ENCODE measurements at regions not wholly inside any gene's neighbourhood (a gene's known extent, or its start where the extent isn't known, plus 50 kb on each side); places are given as distances from the start of the nearest gene placed in this dataset.

DNA sequence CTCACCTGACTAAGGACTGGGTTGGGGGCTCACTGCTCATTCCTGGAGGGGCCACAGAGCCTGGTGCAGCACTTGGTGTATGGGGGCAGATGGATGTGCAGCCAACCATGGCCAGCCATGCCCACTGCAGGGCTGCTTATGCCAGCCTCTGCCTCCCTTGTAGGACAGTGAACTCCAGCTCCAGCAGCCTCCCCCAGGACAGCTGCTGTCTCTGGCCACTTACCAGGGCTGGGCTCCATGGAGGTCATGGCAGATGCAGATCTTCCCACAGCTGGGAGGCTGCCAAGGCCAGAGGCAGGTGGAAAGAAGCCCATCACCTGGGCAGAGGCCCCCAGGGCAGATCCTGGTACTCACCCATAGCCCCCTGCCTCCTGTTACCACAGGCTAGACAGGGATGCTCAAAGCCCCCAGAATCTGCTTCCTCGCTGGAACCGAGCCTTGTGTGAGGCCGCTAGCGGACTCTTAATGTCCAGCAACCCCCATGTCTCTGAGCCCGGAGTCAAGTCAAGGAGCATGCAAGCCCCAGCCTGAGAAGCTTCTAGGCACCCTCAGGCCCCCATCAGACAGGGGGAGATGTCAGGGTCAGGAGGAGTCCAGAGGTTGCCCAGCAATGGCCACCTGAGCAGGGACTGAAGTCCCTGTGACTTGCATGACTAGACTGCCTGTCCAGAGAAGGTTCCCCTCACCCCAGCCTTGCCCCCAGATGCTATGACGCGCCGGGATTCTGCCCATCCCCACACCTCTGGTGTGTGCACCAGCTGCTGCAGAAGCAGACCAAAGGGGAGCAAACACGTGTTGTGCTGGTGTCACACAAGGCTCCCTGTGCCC is 123.6 kb downstream of the TWIST2 start:
- Mint-ChIP-seq H3K27me3 (peaks cover 7 to 53% (median 22%) of the 10 kb centered on the region in 5 donors), H3K4me1 (no peaks in the 10 kb centered on the region), H3K4me3 (no peak overlapping the region), H3K9me3 (peaks cover 4 to 24% (median 16%) of the 10 kb centered on the region in 9 donors), H3K27ac (no peak overlapping the region), H3K36me3 (peaks cover 0 to 11% (median 0%) of the 10 kb centered on the region in 3 donors)
- POLR2A ChIA-PET, result no interaction called here
- DNase-seq, result no peak
- no peak for ATAC-seq

DNA sequence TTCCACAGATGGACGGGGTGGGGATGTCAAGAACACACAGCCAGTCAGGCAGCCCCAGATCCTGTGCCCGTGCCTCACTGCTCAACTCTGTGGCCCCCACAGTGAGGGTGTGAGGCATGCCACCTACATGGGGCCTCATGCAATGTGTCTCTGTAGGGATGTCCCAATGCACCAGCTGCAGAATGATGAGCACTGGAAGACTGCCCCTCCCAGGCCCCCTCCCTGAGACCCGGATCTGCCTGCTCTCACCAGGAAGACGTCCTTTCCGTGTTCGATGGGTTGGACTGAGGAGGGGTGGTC is 124.2 kb downstream of the TWIST2 start:
- POLR2A ChIA-PET, result no interaction called here
- H3K27me3 Mint-ChIP-seq, result peaks cover 7 to 51% (median 21%) of the 10 kb centered on the region in 5 donors
- no peak for DNase-seq

DNA sequence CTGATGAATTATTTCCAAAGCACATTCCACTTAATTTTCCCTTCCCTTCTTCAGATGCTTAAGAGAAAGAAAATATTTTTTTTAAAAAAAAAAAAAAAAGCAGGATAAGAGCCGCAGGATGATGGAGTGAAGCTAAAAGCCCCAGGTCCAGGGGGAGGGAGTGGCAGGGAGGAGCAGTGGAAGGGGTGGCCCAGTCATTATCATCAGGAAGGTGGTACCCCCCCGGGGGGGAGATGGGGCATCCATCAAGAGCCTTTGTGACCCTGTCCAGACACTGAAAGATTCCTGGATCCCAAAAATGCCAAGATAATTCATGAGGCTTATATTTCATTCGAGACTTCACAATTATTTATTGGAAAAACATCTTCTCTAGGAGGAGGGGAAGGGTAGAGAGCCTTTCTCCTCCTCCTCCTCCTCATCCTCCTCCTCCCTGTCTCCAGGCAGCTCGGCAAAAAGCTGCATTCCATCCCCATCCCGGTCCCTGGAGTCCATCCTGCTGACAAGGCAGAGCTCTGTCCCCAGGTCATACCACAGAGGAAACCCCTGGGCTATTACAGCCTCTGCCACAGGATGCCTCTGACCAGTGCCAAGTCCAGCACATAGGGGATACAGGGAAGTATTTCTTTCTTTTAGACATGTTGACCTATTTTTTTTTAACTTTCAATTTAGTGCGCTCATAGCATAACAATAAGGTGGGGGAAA is 125.3 kb downstream of the TWIST2 start:
- peaks cover 7 to 40% (median 14%) of the 10 kb centered on the region in 5 donors for H3K27me3 Mint-ChIP-seq
- H3K36me3 Mint-ChIP-seq, result peaks cover 0 to 11% (median 0%) of the 10 kb centered on the region in 3 donors
- POLR2A ChIA-PET, result no interaction called here
- H3K4me3 Mint-ChIP-seq, result no peak overlapping the region
- peaks cover 4 to 29% (median 19%) of the 10 kb centered on the region in 9 donors for H3K9me3 Mint-ChIP-seq
- no peaks in the 10 kb centered on the region for H3K4me1 Mint-ChIP-seq
- H3K27ac Mint-ChIP-seq, result peak overlapping the region in 1 of 10 donors; percentile 74
- ATAC-seq (no peak), DNase-seq (no peak)

More for the DNA sequence above, 124.2 kb downstream of the TWIST2 start:
- peaks cover 4 to 27% (median 18%) of the 10 kb centered on the region in 9 donors for H3K9me3 Mint-ChIP-seq
- no peaks in the 10 kb centered on the region for H3K4me1 Mint-ChIP-seq
- no peak overlapping the region for H3K27ac Mint-ChIP-seq
- no peak for ATAC-seq
- no peak overlapping the region for H3K4me3 Mint-ChIP-seq
- H3K36me3 Mint-ChIP-seq, result peaks cover 0 to 11% (median 0%) of the 10 kb centered on the region in 3 donors

DNA sequence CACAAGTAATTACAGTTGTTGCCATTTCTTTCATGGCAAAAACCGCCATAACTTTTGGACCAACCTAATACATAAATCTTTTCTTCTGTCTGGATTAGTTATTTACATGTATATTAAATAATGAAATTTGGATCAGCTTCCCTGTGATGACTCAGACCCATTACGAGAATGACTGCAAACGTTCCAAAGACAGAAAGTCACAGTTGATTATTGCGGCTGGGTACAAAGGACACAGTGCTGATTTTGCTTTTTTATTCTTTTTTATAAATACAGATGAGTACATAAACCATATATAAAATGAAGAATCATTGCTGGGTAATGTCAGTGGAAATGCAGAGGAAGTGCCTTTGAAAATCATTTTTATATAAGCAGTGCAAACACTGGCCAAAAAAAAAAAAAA is 126.2 kb downstream of the TWIST2 start:
- no peak for DNase-seq
- no peaks in the 10 kb centered on the region for H3K4me1 Mint-ChIP-seq
- no peak overlapping the region for H3K4me3 Mint-ChIP-seq
- POLR2A ChIA-PET, result no interaction called here
- peaks cover 5 to 29% (median 19%) of the 10 kb centered on the region in 9 donors for H3K9me3 Mint-ChIP-seq
- no peak overlapping the region for H3K27ac Mint-ChIP-seq
- peaks cover 7 to 39% (median 15%) of the 10 kb centered on the region in 5 donors for H3K27me3 Mint-ChIP-seq
- ATAC-seq, result no peak
- peaks cover 0 to 11% (median 0%) of the 10 kb centered on the region in 3 donors for H3K36me3 Mint-ChIP-seq

DNA sequence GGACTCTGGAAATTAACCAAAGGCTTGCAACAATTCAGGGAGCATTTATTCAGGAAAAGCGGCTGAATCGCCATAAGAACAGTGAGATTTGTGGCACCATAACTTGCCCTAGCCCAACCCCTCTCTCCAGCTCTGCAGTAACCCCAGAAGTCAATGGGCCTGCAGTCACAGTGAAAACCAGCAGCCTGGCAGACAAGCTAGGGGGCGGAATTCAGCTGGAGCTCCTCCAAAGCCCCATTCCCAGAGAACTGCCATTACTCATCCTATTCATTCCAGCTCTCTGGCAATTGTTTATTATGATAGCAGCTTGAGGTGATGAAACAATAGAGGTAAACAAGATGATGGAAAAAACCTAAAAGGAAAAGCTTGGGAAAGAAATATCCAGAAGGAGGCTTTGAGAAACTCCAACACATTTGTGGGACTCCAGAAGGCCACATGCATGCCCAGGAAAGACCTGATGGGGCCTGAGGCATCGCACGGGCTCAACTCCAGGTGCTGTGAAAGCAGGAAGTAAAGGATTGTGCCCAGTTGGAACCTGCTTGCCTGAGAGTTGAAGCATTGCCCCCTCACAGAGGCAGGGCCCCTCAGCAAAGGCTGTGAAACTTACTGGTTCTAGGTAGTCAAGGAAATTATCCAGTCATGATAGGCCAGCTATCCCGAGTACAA is 126.7 kb downstream of the TWIST2 start:
- ATAC-seq (no peak), DNase-seq (no peak)
- peaks cover 4 to 37% (median 12%) of the 10 kb centered on the region in 5 donors for H3K27me3 Mint-ChIP-seq
- H3K9me3 Mint-ChIP-seq, result peaks cover 5 to 29% (median 19%) of the 10 kb centered on the region in 9 donors
- H3K4me3 Mint-ChIP-seq, result no peak overlapping the region
- POLR2A ChIA-PET, result no interaction called here
- no peak overlapping the region for H3K27ac Mint-ChIP-seq
- peaks cover 0 to 15% (median 0%) of the 10 kb centered on the region in 3 donors for H3K36me3 Mint-ChIP-seq
- H3K4me1 Mint-ChIP-seq, result no peaks in the 10 kb centered on the region

DNA sequence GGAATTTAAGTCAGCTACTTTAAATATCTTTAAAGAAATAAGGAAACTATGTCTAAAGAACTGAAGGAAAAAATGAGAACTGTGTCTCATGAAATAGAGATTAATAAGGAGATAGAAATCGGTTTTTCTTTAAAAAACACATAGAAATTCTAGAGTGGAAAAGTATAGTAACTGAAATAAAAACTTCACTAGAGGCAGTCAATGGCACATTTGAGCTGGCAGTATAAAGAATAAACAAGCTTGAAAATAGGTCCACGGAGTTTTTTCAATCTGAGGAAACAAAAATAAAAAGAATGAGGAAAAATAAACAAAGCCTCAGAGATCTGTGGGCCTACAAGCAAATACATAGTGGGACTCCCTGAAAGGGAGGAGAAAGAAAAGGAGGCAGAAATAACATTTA is 127.5 kb downstream of the TWIST2 start:
- peaks cover 3 to 30% (median 11%) of the 10 kb centered on the region in 5 donors for H3K27me3 Mint-ChIP-seq
- H3K9me3 Mint-ChIP-seq, result peaks cover 5 to 29% (median 19%) of the 10 kb centered on the region in 9 donors
- no peak overlapping the region for H3K4me3 Mint-ChIP-seq
- peaks cover 0 to 15% (median 0%) of the 10 kb centered on the region in 3 donors for H3K36me3 Mint-ChIP-seq
- DNase-seq, result no peak
- H3K4me1 Mint-ChIP-seq, result no peaks in the 10 kb centered on the region
- no peak overlapping the region for H3K27ac Mint-ChIP-seq
- no peak for ATAC-seq
- POLR2A ChIA-PET, result no interaction called here

DNA sequence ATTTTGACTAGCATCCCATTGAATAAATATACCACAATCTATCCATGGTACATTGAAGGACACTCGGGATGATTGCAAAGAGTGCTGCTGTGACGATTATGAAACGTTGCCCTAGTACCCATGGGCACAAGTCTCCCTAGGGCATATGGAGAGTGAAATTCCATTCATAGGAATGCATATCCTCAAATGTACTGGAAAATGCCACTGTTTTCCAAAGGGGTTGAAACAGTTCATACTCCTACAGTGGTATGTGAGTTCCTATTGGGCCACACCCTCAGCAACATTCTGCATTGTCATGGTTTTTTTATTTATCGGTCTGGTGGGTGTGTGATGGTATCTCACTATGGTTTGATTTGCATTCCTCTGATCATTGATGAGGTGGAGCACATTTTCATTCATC is 130.6 kb downstream of the TWIST2 start:
- Mint-ChIP-seq H3K27me3 (peaks cover 0 to 13% (median 5%) of the 10 kb centered on the region in 5 donors), H3K36me3 (peaks cover 0 to 15% (median 0%) of the 10 kb centered on the region in 3 donors), H3K27ac (no peak overlapping the region), H3K4me1 (no peaks in the 10 kb centered on the region), H3K4me3 (no peak overlapping the region), H3K9me3 (peaks cover 5 to 29% (median 19%) of the 10 kb centered on the region in 9 donors)
- POLR2A ChIA-PET, result no interaction called here
- ATAC-seq (no peak), DNase-seq (no peak)

DNA sequence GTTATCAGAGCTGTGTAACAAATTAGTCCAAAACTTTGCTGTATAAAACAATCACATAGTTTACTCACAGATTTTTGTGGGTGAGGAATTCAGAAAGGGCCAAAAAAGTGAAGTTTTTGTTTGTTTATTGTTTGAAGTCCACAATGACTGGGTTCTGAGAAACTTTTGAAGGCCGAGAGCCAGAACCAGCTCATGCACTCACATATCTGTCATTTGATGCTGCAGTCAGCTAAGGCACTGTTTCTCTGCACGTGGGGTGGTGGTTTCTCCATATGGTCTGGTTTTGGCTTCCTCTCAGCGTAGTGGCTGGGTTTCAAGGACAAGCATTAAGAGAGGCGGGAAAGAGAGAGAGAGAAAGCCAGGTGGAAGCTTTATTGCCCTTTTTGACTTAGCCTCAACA is 131.8 kb downstream of the TWIST2 start:
- no peaks in the 10 kb centered on the region for H3K4me1 Mint-ChIP-seq
- H3K27me3 Mint-ChIP-seq, result peaks cover 2 to 6% (median 3%) of the 10 kb centered on the region in 5 donors
- POLR2A ChIA-PET, result no interaction called here
- DNase-seq, result peak in 1 of 10 donors; percentile 6
- H3K9me3 Mint-ChIP-seq, result peaks cover 5 to 28% (median 17%) of the 10 kb centered on the region in 9 donors
- no peak overlapping the region for H3K27ac Mint-ChIP-seq
- peaks cover 0 to 15% (median 0%) of the 10 kb centered on the region in 3 donors for H3K36me3 Mint-ChIP-seq
- no peak for ATAC-seq
- H3K4me3 Mint-ChIP-seq, result no peak overlapping the region

DNA sequence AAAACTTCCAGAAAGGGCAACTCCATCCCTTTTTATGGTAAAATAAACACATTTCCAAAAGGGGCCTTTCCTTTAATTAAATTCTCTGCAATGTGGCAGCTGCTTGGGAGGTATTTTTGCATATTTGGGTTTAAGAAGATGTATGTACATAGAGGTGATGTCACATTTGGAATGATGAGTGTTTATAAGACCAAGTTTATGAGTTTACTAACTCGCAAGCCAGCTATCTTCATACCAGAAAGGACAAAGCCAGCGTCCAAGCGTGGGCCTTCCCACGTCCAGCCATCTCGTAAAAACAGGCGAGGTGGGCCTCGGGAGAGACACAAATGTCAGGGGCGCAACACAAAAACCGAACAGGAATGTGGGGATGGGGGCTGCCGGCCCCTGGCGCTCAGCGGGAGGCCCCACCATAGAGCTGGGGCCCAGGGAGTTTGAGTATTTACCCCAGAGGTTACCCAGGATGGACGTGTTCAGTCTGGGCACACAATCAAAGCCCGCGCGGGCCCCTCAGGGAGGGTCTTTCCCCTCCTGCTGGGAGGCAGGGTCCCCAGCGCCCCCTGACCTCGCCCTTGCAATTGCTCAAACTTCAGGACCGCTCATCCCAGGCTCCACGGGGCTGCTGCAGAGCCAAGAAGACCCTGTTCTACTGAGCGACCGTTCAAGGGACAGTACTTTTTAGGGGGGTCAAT is 137.3 kb downstream of the TWIST2 start:
- Mint-ChIP-seq H3K4me3 (no peak overlapping the region), H3K9me3 (peaks cover 0 to 3% (median 0%) of the 10 kb centered on the region in 9 donors), H3K4me1 (no peaks in the 10 kb centered on the region), H3K27ac (peak overlapping the region in 1 of 10 donors; percentile 83), H3K27me3 (peaks cover 4 to 17% (median 10%) of the 10 kb centered on the region in 5 donors), H3K36me3 (no peaks in the 10 kb centered on the region)
- peak in 1 of 10 donors; percentile 6 for DNase-seq
- no peak for ATAC-seq
- POLR2A ChIA-PET, result no interaction called here

DNA sequence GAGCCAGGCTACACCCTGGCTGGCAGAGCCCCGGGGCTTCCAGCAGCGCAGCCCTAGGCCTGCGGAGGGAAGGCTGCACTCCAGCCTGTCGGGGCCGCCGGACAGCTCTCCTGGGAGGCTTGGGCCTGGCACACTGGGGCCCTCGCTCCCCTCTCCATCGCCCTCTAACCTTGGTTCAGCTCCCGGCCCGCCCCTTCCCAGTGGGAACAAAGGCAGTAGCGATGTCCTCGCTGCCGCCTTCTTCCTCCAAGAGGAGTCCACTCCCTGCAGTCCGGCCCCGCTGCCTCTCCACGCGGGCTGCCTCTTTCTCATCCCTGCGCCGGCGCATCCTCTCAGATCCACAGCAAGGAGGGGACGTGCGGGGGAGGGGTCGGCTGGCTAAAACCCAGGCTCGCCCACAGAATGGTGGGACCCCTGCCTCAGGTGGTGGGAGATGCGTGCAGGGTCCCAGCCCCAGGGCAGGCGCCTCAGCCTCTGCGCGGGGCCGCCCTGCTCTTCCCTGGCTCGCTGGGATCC is 138.1 kb downstream of the TWIST2 start:
- H3K9me3 Mint-ChIP-seq, result peaks cover 0 to 1% (median 0%) of the 10 kb centered on the region in 9 donors

DNA sequence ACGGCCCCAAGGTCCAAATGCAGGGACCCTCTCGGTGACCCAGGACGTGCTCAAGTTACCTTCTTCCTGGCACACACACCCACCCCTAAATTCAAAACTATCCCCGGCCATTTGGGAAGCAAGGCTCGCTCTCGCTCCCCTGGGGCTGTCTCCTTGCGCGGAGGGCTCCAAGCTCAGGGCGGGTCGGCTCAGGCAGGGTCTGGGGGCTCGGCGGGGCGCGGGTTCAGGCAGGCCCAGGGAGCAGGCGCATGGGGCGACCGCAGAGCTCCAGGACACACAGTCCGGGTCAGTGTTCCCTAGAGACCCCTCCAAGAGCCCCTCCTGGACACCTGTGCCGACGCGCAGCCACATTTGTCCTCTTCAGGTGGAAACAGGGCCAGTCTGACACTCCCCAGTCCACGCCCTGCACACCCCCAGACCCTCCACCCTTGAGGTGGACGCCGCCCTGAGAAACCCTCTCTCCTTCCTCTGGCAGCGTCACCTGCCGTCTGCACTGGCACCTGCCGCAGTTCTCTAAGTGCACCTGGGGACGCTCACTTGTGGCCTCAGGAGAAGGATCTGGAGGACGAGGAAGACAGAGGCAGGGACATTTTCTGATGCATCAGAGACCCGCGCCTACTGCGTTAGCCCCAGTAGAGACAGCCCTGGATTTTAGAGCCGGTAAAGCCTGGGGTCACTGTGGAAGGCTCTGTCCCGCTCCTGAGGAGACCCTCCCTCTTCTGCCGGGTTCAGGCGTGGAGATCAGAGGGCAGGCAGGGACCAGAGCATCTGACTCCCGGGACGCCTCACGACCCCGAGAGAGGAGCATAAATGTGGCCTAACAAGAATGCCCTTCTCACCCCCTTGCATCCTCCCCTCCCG is 138.8 kb downstream of the TWIST2 start:
- Mint-ChIP-seq H3K27me3 (peaks cover 7 to 17% (median 12%) of the 10 kb centered on the region in 5 donors), H3K9me3 (peaks cover 0 to 1% (median 0%) of the 10 kb centered on the region in 9 donors), H3K36me3 (no peaks in the 10 kb centered on the region), H3K4me3 (no peak overlapping the region), H3K27ac (no peak overlapping the region), H3K4me1 (no peaks in the 10 kb centered on the region)
- POLR2A ChIA-PET, result no interaction called here
- DNase-seq (peak in 1 of 10 donors; percentile 7), ATAC-seq (no peak)

More for the DNA sequence above, 138.1 kb downstream of the TWIST2 start:
- DNase-seq (peak in 1 of 10 donors; percentile 14), ATAC-seq (no peak)
- no peaks in the 10 kb centered on the region for H3K36me3 Mint-ChIP-seq
- H3K27ac Mint-ChIP-seq, result no peak overlapping the region
- no peaks in the 10 kb centered on the region for H3K4me1 Mint-ChIP-seq
- no peak overlapping the region for H3K4me3 Mint-ChIP-seq
- POLR2A ChIA-PET, result no interaction called here
- H3K27me3 Mint-ChIP-seq, result peaks cover 4 to 17% (median 10%) of the 10 kb centered on the region in 5 donors

All from naive thymus-derived CD8-positive, alpha-beta T cell (primary cell).